HG03135 (cell line): ENCODE measurements at regions not wholly inside any gene's neighbourhood (a gene's known extent, or its start where the extent isn't known, plus 50 kb on each side); places are given as distances from the start of the nearest gene placed in this dataset.

Source experiments
- ATAC-seq: cut with Tn5 transposase; IDR thresholded peaks from one replicate; pipeline ENCODE4 v1.9.1; 2021; ENCODE audit warnings: mild to moderate bottlenecking, moderate library complexity; ENCODE audit not compliant: unreplicated experiment

DNA sequence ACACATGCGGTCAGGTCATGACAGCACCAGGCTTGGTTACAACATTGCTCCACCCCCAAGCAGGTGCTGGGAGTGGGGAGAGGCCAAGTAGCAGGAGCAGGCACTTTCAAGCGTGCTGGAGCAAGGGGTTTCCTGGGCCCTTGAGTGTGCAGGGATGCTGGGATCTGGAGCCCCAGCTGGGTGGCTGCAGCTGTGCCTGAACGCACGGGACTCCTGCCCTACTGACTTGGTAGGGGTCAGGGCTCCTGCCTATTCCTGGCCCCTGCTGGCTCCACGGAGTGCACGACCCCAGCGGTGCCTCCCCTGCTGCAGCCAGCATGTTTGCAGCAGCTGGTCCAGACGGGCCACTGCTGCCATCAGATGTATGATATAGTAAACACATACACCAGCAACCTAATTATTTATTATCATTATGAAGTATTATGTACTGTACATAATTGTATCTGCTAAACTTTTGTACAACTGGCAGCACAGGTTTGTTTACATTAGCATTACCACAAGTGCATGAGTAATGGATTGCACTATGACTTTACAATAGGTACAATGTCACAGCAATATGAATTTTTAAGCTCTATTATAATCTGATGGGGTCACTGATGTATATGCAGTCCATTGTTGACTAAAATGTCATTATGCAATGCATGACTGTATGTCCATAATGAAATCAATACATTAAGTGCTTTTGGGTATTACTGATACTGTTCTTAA lies 620.6 kb downstream of the RAPGEF2 start:
- no peak for ATAC-seq

- no peak for ATAC-seq
These were observed 622.7 kb downstream of the RAPGEF2 start for GRCh38 chr4:159725571-159725970.

DNA sequence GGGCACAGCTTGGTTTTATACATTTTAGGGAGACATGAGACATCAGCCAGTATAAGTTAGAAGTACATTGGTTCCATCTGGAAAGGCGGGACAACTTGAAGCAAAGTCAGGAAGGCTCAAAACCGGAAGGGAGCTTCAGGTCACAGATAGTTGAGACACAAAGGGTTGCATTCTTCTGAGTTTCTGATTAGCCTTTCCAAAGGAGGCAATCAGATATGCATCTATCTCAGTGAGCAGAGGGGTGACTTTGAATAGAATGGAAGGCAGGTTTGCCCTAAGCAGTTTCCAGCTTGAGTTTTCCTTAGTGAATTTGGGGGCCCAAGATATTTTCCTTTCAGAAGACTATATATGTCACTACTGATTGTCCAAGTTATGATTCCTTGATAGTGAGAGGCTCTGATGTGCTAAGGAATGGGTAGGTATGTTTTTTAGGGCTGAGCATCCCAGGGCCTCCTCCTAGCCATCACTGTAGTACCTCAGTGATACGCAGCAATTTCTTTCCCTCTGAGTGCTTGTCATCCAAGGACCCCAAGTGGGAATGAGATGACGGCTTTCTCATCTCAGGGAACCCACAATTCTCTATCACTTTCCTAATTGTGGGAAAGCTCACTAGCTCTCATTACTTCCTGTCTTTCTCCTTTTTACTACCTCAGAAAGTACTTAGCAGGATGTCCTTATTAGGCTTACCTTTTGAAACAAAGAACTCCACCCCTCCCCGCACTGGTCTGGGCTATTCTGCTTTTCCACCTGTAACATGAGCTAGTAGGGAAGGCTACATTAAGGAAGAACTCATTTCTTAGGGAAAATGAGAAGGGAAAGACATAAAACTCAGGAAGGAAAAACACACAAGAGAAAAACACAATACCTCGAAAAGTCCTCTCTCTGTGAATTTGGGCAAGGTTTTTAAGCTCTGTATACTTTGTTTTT lies 632.7 kb downstream of the RAPGEF2 start:
- no peak for ATAC-seq

GRCh38 chr4:159736411-159736810 lies 633.5 kb downstream of the RAPGEF2 start:
- ATAC-seq: no peak

DNA sequence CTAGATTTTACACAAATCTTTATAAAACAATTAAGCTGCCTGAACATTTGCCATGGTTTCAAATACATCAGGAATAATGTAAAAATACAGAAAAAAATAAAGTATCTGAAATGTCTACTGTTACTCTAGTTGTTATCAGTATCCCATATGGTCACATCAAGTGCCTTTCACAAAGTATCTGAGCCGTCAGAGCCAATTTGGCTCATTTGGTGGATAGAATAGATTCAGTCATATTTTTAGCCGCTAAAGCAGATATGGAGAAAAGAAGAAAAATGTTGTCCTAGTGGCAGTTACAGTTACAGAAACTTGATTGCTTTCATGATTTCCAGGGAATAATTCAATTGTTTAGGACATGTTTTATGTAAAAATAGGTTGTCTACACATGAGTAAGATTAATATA lies 641.1 kb downstream of the RAPGEF2 start:
- no peak for ATAC-seq

- ATAC-seq: no peak
These were observed 645.1 kb downstream of the RAPGEF2 start for GRCh38 chr4:159747983-159748382.

GRCh38 chr4:159748834-159749444 lies 646.1 kb downstream of the RAPGEF2 start:
- ATAC-seq: no peak

GRCh38 chr4:159757499-159757898 lies 654.6 kb downstream of the RAPGEF2 start:
- ATAC-seq: no peak

GRCh38 chr4:159758061-159758460 lies 655.2 kb downstream of the RAPGEF2 start:
- ATAC-seq: no peak

GRCh38 chr4:159762672-159763071 lies 659.8 kb downstream of the RAPGEF2 start:
- no peak for ATAC-seq

DNA sequence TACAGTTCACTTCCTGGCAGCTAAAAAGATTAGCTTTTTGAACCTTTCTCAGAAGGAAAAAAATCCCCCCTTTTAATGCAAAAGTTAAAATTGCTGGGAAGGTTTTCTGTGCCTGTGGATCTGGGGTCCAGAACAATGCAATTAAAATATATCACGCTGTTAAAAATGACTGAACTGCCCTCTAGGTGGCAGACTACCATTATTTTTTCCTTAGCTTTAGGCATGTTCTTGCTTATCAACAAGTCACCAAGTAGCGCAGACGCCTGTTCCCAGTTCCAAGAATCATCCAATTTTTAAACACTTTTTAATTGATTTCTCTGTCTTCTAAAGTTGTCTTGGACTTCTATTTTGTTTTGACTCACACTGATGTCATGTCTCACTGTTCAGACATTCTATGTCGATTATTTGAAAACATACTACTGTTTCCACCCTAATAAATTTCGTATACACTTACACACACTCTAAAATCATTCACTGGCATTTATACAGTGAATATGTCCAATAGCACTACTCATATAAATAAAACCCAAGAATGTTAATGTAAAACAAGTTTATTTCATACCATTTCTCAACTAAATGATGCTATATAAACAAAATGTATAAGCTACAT lies 661.6 kb downstream of the RAPGEF2 start:
- ATAC-seq: no peak

GRCh38 chr4:159765382-159765781 lies 662.5 kb downstream of the RAPGEF2 start:
- no peak for ATAC-seq

GRCh38 chr4:159766241-159766640 lies 663.4 kb downstream of the RAPGEF2 start:
- ATAC-seq: no peak

- no peak for ATAC-seq
These were observed 664.5 kb downstream of the RAPGEF2 start for GRCh38 chr4:159767406-159767805.

GRCh38 chr4:159768016-159768415 lies 665.1 kb downstream of the RAPGEF2 start:
- no peak for ATAC-seq

DNA sequence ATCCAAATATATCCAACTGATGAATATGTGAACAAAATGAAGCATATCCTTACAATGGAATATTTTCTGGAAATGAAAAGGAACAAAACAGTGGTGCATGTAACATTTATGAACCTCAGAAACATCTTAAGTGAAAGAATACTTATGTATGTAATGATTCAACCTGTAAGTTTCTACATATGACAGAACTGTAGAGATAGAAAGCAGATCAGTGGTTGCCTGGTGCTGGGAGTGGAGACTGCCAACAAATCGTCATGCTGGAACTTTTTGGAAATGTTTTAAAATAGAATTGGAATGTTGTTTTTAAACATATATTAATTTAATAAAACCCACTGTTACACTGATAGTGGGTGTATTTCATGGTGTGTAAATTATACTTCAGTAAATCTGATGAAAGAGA lies 667.5 kb downstream of the RAPGEF2 start:
- no peak for ATAC-seq

- no peak for ATAC-seq
These were observed 668.1 kb downstream of the RAPGEF2 start for GRCh38 chr4:159770969-159771368.

DNA sequence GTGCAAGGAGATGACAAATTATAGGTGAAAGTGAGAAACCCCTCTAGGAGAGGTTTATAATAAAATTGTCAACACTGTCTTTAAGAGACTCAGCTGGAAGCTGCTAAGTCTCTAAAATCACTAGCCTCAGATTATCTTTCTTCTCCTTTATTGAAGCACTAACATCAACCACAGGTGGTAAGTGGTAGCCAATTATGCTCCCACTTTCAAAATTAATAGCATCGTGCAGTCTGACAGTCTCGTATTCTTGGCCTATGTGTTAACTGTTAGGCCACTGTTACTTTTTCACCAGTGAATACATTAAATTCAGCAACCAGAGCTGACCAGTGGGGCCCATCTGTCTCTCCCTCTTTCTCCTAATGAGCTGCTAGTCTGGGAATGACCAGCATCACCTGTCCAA lies 674.1 kb downstream of the RAPGEF2 start:
- no peak for ATAC-seq

DNA sequence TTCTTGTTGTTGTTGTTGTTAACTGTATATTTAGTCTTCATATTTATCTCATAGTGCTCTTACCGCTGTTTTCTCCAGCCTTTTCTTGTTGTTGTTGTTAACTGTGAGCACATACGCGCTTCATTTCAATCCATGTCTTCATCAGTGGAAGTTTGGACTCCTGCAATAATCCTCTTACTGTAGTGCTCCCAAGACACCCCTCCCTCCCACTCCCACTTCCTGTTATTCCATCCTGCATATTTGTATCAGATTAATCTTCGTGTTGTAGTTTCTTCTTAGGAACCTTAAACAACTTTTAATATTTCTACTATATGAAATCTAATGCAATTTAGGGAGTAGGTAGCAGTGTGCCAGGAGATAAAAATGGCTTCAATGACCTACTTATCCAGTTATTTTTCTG lies 674.8 kb downstream of the RAPGEF2 start:
- ATAC-seq: no peak

DNA sequence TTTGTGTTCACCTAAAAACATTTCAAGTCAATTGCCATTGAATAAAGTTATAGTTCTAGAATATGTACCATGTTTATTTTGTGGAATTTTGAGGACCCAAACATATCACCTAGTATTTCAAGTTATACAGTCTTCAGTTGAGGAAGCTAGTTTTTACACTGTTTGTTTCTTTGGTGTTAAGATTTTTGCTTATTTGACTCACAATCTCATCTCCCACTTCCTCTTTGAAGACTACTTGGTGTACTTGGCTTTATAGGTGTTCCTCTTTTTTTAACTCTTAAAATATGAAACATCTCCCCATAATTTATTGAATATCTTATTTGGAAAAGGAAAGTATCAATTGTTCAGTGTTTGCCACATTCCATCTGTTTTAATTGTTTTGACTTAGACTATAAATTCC lies 675.4 kb downstream of the RAPGEF2 start:
- ATAC-seq: no peak

DNA sequence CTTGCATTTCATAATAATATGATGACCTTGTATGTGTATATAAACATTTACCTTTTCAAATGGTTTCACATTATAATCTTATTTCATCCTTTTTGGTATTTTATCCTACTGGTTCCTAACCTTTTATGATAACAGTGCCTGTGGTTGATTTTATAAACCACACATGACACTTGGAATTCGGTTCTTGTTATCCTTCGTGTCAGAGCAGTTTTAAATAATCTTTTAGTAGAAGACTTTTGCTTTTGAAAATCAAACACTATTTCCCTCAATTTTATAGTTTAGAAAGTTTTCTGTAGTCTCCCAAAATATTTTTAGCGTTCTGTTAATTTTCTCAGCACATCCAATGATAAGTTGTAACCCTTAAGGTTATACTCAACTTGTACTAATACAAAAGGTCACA lies 676.8 kb downstream of the RAPGEF2 start:
- no peak for ATAC-seq
